Small intestine (tissue), 7 donors: ENCODE measurements at regions not wholly inside any gene's neighbourhood (a gene's known extent, or its start where the extent isn't known, plus 50 kb on each side); places are given as distances from the start of the nearest gene placed in this dataset.
A peak's percentile ranks its signal among the peaks of the same experiment; 100 is the strongest.

ENCODE experiments used
- DNase-seq, 2 donors: peaks; one replicate each; pipeline versions ENCODE4 v3.0.0 to v3.0.0-alpha.2; 2013
- FAIRE-seq: peaks from 2 replicates; lab custom pipeline; 2012; peaks lifted over from hg19 to GRCh38; lab: Jason Lieb, UNC
- H3K27ac ChIP-seq, 3 donors: one replicate each; pipeline ENCODE4 v1.5.1; 2013; ENCODE audit warnings: low read length in 2 of 3, mild to moderate bottlenecking in 2 of 3, control low read depth in 1 of 3, inconsistent platforms in 1 of 3, low read depth in 1 of 3, moderate library complexity in 1 of 3
- H3K27me3 ChIP-seq, 3 donors: one replicate each; pipeline ENCODE4 v1.6.1; 2013; ENCODE audit warnings: low read length in 3 of 3, inconsistent platforms in 1 of 3; ENCODE audit not compliant: control insufficient read depth in 3 of 3, insufficient read depth in 3 of 3
- H3K36me3 ChIP-seq, 3 donors: one replicate each; pipeline ENCODE4 v1.6.1; 2013; ENCODE audit warnings: low read length in 3 of 3, inconsistent platforms in 1 of 3, low read depth in 1 of 3, mild to moderate bottlenecking in 1 of 3, moderate library complexity in 1 of 3; ENCODE audit not compliant: control insufficient read depth in 3 of 3, insufficient read depth in 2 of 3
- H3K4me1 ChIP-seq, 3 donors: one replicate each; pipeline ENCODE4 v1.6.1; 2013; ENCODE audit warnings: low read length in 2 of 3, inconsistent platforms in 1 of 3, low read depth in 1 of 3, mild to moderate bottlenecking in 1 of 3, moderate library complexity in 1 of 3; ENCODE audit not compliant: control insufficient read depth in 3 of 3, insufficient read depth in 2 of 3
- H3K4me3 ChIP-seq, 3 donors: one replicate each; pipeline ENCODE4 v1.5.1; 2013; ENCODE audit warnings: low read length in 3 of 3, control low read depth in 1 of 3, inconsistent platforms in 1 of 3, low read depth in 1 of 3, mild to moderate bottlenecking in 1 of 3, moderate library complexity in 1 of 3
- H3K9me3 ChIP-seq, 2 donors: one replicate each; pipeline ENCODE4 v1.6.1; 2013; ENCODE audit warnings: low read depth in 1 of 2, low read length in 1 of 2; ENCODE audit not compliant: control insufficient read depth in 2 of 2, insufficient read depth in 1 of 2
- WGBS, 3 donors: extraction: QIAGEN DNeasy Blood & Tissue Kit; methylation state at CpG; one replicate each; pipeline ENCODE4 v1.1.7; 2013; 5-methylcytosine and 5-hydroxymethylcytosine counted together
- donor health status: healthy with polysubstance abuse.
- donor health status: control.
- donor health status: control.
- donor health status: Bipolar disorder and iron deficiency.
- donor health status: healthy.

DNA sequence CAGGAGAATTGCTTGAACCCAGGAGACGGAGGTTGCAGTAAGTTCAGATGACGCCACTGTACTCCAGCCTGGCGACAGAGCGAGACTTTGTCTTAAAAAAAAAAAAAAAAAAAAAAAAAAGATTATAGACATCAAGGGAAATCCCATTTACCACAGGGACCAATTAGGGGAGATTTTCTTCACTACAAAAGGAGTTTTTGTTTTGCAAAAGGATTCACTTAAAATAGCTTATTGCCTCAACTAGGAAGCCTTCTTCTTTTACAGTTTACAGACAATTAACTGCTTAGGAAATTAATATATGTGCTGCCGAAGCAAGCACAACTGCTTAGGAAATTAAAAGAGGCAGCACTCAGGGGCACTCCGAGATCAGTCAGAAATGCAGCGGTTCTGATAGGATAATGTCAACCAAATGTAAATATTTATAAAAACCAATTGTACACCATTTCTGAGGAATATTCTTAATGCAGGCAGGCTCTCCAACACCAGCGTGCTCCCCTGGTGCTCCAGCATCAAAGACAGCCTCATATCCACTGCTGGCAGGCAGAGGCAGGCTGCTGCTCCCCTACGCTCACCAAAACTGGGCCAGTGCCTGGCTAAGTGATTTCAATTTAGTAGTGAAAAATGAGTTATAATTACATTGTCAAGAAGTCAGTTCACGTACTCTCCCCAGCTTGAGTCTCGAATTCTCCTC lies 107.9 kb upstream of the RAB4A start:
- WGBS, 3 donors: 81 to 92% (median 88%) methylated on average over 11 of the region's 11 CpGs
- Histone ChIP-seq H3K27me3 (no peaks in the 10 kb centered on the region), H3K27ac (no peak overlapping the region), H3K4me3 (no peak overlapping the region), H3K4me1 (peaks cover 0 to 14% (median 3%) of the 10 kb centered on the region in 3 donors), H3K36me3 (no peaks in the 10 kb centered on the region), H3K9me3 (no peaks in the 10 kb centered on the region)
- DNase-seq: no peak
- no peak for FAIRE-seq

DNA sequence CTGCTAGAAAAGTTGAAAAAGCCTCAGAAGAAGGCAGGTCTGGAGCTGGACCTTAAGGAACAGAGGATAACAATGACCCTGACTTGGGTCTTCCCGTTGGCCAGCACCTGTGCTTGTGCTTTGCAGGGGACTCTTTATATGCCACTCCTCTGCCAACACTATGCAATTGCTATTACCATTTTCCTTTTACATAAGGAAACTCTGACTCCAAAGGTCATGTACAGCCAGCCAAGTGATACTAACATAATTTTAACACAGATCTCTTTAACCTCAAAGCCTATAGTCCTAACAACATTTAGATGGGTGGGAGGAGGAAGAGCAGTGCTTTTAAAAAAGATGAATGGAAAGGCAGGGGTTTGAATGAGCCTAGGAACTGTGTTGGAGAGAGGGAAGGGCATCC lies 106.6 kb upstream of the RAB4A start:
- H3K9me3 ChIP-seq: no peaks in the 10 kb centered on the region
- H3K4me3 ChIP-seq: no peak overlapping the region
- DNase-seq (peak; percentile 66 to 78), FAIRE-seq (no peak)
- no peaks in the 10 kb centered on the region for H3K36me3 ChIP-seq
- peak overlapping the region; percentile 58 to 81 (median 78) for H3K27ac ChIP-seq
- WGBS, 3 donors: 0 to 63% (median 35%) methylated on average over 1 of the region's 1 CpG
- H3K27me3 ChIP-seq: no peaks in the 10 kb centered on the region
- peaks cover 0 to 21% (median 9%) of the 10 kb centered on the region in 3 donors for H3K4me1 ChIP-seq

DNA sequence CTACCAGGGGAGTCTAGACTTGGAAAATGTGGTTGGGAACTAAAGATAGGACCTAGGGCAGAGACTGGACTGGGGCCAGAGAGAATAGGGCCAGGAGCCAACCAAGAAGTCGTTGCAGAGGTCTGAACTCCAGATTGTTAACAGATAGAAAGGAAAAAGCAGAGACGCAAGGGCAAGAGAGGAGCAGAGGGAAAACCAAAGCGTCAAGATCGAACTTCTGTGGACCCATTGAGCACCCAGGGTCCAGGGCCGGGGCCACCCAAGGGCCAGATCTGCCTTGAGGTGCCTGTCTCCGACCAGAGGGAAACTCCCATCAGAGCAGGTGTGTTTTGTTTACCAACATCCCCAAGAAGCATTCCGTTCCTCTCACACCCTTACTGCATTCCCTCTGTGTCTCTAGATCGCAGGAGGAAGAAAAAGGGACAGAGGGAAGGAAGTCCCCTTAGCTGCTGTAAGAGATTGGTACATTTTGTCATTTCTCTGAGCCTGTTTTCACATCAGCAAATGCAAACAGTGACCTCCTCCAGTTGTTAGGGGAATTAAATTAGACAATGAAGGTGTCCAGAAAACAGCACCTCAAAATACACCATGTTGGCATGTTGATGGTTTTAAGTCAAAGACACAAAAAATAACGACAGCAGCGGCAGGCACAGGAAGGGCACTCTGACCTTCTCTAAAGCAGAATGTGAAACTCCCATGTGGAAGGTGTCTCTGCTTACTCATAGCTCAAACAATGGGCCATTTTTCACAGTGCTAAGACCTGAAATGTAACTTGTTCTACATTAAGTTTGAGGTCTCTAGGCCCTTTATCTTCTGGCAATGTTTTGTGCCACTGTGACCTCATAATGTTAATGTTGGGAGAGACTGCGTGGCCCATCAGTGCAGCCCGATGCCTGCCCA lies 105.8 kb upstream of the RAB4A start:
- FAIRE-seq: no peak
- WGBS, 3 donors: 16 to 47% (median 34%) methylated on average over 12 of the region's 12 CpGs

GRCh38 chr1:229167318-229167717 lies 103.6 kb upstream of the RAB4A start:
- no peak overlapping the region for H3K27ac ChIP-seq
- FAIRE-seq: no peak
- H3K36me3 ChIP-seq: no peaks in the 10 kb centered on the region
- no peaks in the 10 kb centered on the region for H3K9me3 ChIP-seq
- no peak for DNase-seq
- H3K27me3 ChIP-seq: no peaks in the 10 kb centered on the region
- WGBS, 3 donors: 77 to 97% (median 85%) methylated on average over 4 of the region's 4 CpGs
- H3K4me3 ChIP-seq: no peak overlapping the region
- peaks cover 0 to 41% (median 12%) of the 10 kb centered on the region in 3 donors for H3K4me1 ChIP-seq

More for the DNA sequence above, 105.8 kb upstream of the RAB4A start:
- Histone ChIP-seq H3K27ac (peak overlapping the region; percentile 58 to 81 (median 78)), H3K4me1 (peaks cover 0 to 25% (median 10%) of the 10 kb centered on the region in 3 donors), H3K9me3 (no peaks in the 10 kb centered on the region), H3K36me3 (no peaks in the 10 kb centered on the region), H3K4me3 (no peak overlapping the region), H3K27me3 (no peaks in the 10 kb centered on the region)
- DNase-seq: peak; percentile 49 to 81

- no peaks in the 10 kb centered on the region for H3K36me3 ChIP-seq
- no peak overlapping the region for H3K4me3 ChIP-seq
- H3K4me1 ChIP-seq: peaks cover 0 to 52% (median 12%) of the 10 kb centered on the region in 3 donors
- no peak overlapping the region for H3K27ac ChIP-seq
- H3K27me3 ChIP-seq: no peaks in the 10 kb centered on the region
- no peak for FAIRE-seq
- no peaks in the 10 kb centered on the region for H3K9me3 ChIP-seq
- 17 to 72% (median 67%) methylated on average over 1 of the region's 1 CpG for WGBS, 3 donors
- DNase-seq: peak in 1 of 2 donors; percentile 65
Measured at GRCh38 chr1:229169399-229169798, 101.5 kb upstream of the RAB4A start.

DNA sequence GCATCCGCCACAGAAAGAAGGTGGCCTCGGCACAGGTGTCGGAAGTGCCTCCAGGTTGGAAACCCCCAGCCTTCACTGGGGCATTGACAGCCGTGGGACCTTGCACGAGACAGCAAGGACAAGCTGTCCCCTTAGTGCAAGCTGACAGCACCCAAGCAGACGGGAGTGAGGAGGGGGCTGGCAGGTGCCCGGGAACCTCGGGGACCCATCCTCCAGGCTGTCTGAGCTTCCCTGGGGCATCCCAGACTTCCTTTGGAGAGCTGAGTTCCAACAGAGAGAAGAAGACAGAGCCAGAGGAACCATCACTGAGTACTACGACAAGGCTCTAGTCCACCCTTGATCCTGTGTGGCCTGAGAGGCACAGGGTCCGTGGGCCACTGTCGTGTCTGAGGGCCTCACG lies 100.6 kb upstream of the RAB4A start:
- DNase-seq (no peak), FAIRE-seq (no peak)
- H3K27ac ChIP-seq: peak overlapping the region in 2 of 3 donors; percentile 59 to 73
- no peaks in the 10 kb centered on the region for H3K27me3 ChIP-seq
- H3K36me3 ChIP-seq: no peaks in the 10 kb centered on the region
- H3K4me1 ChIP-seq: peaks cover 0 to 44% (median 9%) of the 10 kb centered on the region in 3 donors
- no peaks in the 10 kb centered on the region for H3K9me3 ChIP-seq
- H3K4me3 ChIP-seq: no peak overlapping the region
- WGBS, 3 donors: 50 to 73% (median 65%) methylated on average over 12 of the region's 12 CpGs

- 21 to 63% (median 34%) methylated on average over 8 of the region's 8 CpGs for WGBS, 3 donors
- FAIRE-seq (no peak), DNase-seq (peak; percentile 48 to 74)
- Histone ChIP-seq H3K36me3 (no peaks in the 10 kb centered on the region), H3K9me3 (no peaks in the 10 kb centered on the region), H3K4me3 (no peak overlapping the region), H3K27ac (peak overlapping the region in 2 of 3 donors; percentile 59 to 73), H3K4me1 (peaks cover 0 to 40% (median 9%) of the 10 kb centered on the region in 3 donors), H3K27me3 (no peaks in the 10 kb centered on the region)
Measured at GRCh38 chr1:229170778-229171505, 100.0 kb upstream of the RAB4A start.

DNA sequence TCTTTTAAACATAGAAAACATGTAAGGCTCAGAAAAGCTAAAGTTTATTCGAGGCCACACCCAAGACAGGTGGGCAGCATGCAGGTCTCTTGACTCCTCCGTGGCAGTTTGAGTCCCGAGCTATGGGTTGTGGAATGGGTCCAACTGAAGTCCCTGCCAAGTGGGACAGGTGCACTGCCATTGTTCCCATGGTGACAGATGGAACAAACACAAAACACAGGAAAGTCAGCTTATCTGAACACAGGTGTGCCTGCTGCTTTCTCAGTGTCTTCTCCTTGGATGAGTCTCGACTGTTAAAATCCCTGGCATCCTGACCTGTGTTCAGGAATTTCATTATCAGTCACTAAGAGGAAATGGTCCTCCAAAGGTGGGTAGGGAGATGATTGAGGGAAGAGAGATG lies 99.0 kb upstream of the RAB4A start:
- FAIRE-seq (no peak), DNase-seq (peak; percentile 82 to 92)
- no peaks in the 10 kb centered on the region for H3K27me3 ChIP-seq
- no peak overlapping the region for H3K4me3 ChIP-seq
- H3K27ac ChIP-seq: peak overlapping the region in 2 of 3 donors; percentile 21 to 73
- H3K9me3 ChIP-seq: no peaks in the 10 kb centered on the region
- peaks cover 0 to 40% (median 9%) of the 10 kb centered on the region in 3 donors for H3K4me1 ChIP-seq
- WGBS, 3 donors: 14 to 50% (median 40%) methylated on average over 4 of the region's 4 CpGs
- H3K36me3 ChIP-seq: no peaks in the 10 kb centered on the region
